Pancreas (tissue), 10 donors: ENCODE measurements at regions not wholly inside any gene's neighbourhood (a gene's known extent, or its start where the extent isn't known, plus 50 kb on each side); places are given as distances from the start of the nearest gene placed in this dataset.

Source experiments
- ATAC-seq, 4 donors: fragments of 200-7000 bp; cut with Tn5 transposase; one replicate each; pipeline versions ENCODE4 v1.8.0 to v1.9.1; 2020; ENCODE audit warnings: mild to moderate bottlenecking in 4 of 4, moderate library complexity in 4 of 4
- DNase-seq, 6 donors: peaks; one replicate each; pipeline ENCODE4 v3.0.0-alpha.2; 2020
- FAIRE-seq: peaks from 2 replicates; lab custom pipeline; 2012; peaks lifted over from hg19 to GRCh38; lab: Jason Lieb, UNC
- H3K27ac ChIP-seq, 4 donors: fragments of 200-600 bp; sonication (generic); 1 replicate in 3 of 4; 2 replicates in 1 of 4; pipeline versions ENCODE4 v1.5.0 to v1.8.0; 2020
- H3K27me3 ChIP-seq, 4 donors: fragments of 200-600 bp; one replicate each; pipeline ENCODE4 v1.8.0; 2021
- H3K36me3 ChIP-seq, 3 donors: fragments of 200-600 bp; sonication (generic) in 1 of 3; one replicate each; pipeline versions ENCODE4 v1.5.0 to v1.8.0; 2020 to 2021
- H3K4me1 ChIP-seq, 3 donors: fragments of 200-600 bp; one replicate each; pipeline ENCODE4 v1.8.0; 2021
- H3K4me3 ChIP-seq, 4 donors: fragments of 200-600 bp; sonication (generic) in 2 of 4; one replicate each; pipeline versions ENCODE4 v1.5.0 to v1.8.0; 2020 to 2021
- H3K9me3 ChIP-seq, 4 donors: fragments of 200-600 bp; one replicate each; pipeline ENCODE4 v1.8.0; 2021
- WGBS, 2 donors: extraction: QIAGEN DNeasy Blood & Tissue Kit; methylation state at CpG; one replicate each; pipeline ENCODE4 v1.1.7; 2013; 5-methylcytosine and 5-hydroxymethylcytosine counted together
- intact Hi-C, 3 donors: fragments of 100-400 bp; cut with DNase I; formaldehyde crosslinking; loops; one replicate each; pipeline versions ENCODE4 v1.11.1 to v1.14.2; 2022
- TF ChIP-seq, protein P1 (sequence below), 4 donors: fragments of 200-600 bp; sonication (generic) in 3 of 4; IDR thresholded peaks; one replicate each; pipeline versions ENCODE4 v1.5.0 to v1.8.0; 2021; ENCODE audit warnings: antibody characterized with exemption in 4 of 4
- donor health status: healthy with polysubstance abuse.
- donor health status: DM: no; HTN: no; CAD: no; lungs with moderate emphysema.
- donor health status: DM: no; HTN: no; CAD: no.
- donor health status: control.
- donor health status: control.
- donor health status: Bipolar disorder and iron deficiency.
- donor health status: DM: yes; HTN: yes; CAD: no.
- donor health status: DM: no; HTN: no; CAD: no.
- donor health status: DM: no; HTN: no; CAD: no.
- donor health status: DM: yes; HTN: yes; CAD: no.

GRCh38 chr22:25382762-25383161 is 163.3 kb downstream of the CRYBB2 start:
- no peak for FAIRE-seq
- 77 to 80% methylated on average over 7 of the region's 7 CpGs for WGBS, 2 donors

GRCh38 chr22:25383278-25383820 is 163.9 kb downstream of the CRYBB2 start:
- Histone ChIP-seq H3K27me3 (no peaks in the 10 kb centered on the region), H3K36me3 (peaks cover 0 to 5% (median 0%) of the 10 kb centered on the region in 3 donors), H3K4me1 (no peaks in the 10 kb centered on the region), H3K27ac (no peak overlapping the region), H3K9me3 (no peaks in the 10 kb centered on the region), H3K4me3 (no peak overlapping the region)
- peak in 1 of 4 donors; percentile 19 for ATAC-seq
- no peak for FAIRE-seq
- WGBS, 2 donors: 82 to 84% methylated on average over 15 of the region's 15 CpGs
- TF ChIP-seq, protein P1, sequence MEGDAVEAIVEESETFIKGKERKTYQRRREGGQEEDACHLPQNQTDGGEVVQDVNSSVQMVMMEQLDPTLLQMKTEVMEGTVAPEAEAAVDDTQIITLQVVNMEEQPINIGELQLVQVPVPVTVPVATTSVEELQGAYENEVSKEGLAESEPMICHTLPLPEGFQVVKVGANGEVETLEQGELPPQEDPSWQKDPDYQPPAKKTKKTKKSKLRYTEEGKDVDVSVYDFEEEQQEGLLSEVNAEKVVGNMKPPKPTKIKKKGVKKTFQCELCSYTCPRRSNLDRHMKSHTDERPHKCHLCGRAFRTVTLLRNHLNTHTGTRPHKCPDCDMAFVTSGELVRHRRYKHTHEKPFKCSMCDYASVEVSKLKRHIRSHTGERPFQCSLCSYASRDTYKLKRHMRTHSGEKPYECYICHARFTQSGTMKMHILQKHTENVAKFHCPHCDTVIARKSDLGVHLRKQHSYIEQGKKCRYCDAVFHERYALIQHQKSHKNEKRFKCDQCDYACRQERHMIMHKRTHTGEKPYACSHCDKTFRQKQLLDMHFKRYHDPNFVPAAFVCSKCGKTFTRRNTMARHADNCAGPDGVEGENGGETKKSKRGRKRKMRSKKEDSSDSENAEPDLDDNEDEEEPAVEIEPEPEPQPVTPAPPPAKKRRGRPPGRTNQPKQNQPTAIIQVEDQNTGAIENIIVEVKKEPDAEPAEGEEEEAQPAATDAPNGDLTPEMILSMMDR (IDR thresholded peaks at IDR 0.05): no peak
- no peak for DNase-seq
- intact Hi-C loops: no loop called here

More at GRCh38 chr22:25382762-25383161, 163.3 kb downstream of the CRYBB2 start:
- H3K4me3 ChIP-seq: no peak overlapping the region
- no peak for DNase-seq
- no peak overlapping the region for H3K27ac ChIP-seq
- TF ChIP-seq, protein P1 (IDR thresholded peaks at IDR 0.05): no peak
- H3K9me3 ChIP-seq: no peaks in the 10 kb centered on the region
- intact Hi-C loops: no loop called here
- no peaks in the 10 kb centered on the region for H3K4me1 ChIP-seq
- peak in 2 of 4 donors; percentile 36 to 57 for ATAC-seq
- peaks cover 0 to 5% (median 0%) of the 10 kb centered on the region in 3 donors for H3K36me3 ChIP-seq
- H3K27me3 ChIP-seq: no peaks in the 10 kb centered on the region

DNA sequence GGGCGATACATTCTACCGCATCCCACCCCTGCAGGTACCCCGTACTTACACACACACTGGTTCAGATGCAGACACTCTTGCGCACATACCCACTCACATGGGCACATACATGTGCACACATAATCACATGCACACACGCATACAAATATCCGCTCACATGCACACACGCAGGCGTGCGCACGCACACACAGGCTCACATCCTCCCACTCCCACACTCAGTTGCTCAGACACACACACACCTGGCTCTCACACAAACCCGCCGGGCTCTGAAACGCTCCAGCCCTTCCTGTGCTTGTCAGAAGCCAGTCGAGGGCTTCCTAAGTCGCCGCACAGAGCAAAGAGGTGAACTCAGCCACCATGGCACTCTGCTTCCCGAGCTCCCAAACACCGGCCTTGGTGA is 164.5 kb downstream of the CRYBB2 start:
- no peak overlapping the region for H3K27ac ChIP-seq
- peaks cover 0 to 5% (median 0%) of the 10 kb centered on the region in 3 donors for H3K36me3 ChIP-seq
- ATAC-seq (peak in 1 of 4 donors; percentile 6), DNase-seq (no peak), FAIRE-seq (no peak)
- TF ChIP-seq, protein P1 (IDR thresholded peaks at IDR 0.05): no peak
- intact Hi-C loops: no loop called here
- H3K4me1 ChIP-seq: no peaks in the 10 kb centered on the region
- no peaks in the 10 kb centered on the region for H3K9me3 ChIP-seq
- H3K4me3 ChIP-seq: no peak overlapping the region
- 87 to 90% methylated on average over 18 of the region's 18 CpGs for WGBS, 2 donors
- no peaks in the 10 kb centered on the region for H3K27me3 ChIP-seq

GRCh38 chr22:25386538-25386884 is 167.1 kb downstream of the CRYBB2 start:
- Histone ChIP-seq H3K4me3 (no peak overlapping the region), H3K4me1 (peaks cover 0 to 4% (median 0%) of the 10 kb centered on the region in 3 donors), H3K27me3 (no peaks in the 10 kb centered on the region), H3K9me3 (no peaks in the 10 kb centered on the region), H3K36me3 (no peaks in the 10 kb centered on the region), H3K27ac (no peak overlapping the region)
- 93 to 94% methylated on average over 9 of the region's 9 CpGs for WGBS, 2 donors
- no peak for ATAC-seq
- intact Hi-C loops: no loop called here
- no peak for DNase-seq
- TF ChIP-seq, protein P1 (IDR thresholded peaks at IDR 0.05): no peak
- FAIRE-seq: no peak

DNA sequence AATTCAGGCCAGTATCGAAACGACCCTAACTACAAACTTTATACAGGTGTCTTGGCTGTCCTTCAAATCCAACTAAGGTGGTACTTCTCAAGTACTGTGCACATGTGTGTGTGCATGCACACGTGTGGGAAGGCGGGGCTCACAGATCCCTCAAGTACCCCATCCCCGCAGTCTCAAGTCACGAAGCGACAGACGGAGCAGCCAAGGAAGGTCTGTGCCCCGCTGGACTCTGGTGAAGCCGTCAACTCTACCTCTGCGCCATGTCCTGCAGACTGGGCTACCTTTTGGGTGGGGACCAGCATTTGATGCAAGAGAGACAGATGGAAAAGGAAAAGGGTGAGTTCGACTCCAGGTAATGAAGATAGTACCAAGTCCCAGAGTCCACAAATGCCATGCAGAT is 169.0 kb downstream of the CRYBB2 start:
- no peak for FAIRE-seq
- no peaks in the 10 kb centered on the region for H3K27me3 ChIP-seq
- no peak for ATAC-seq
- TF ChIP-seq, protein P1 (IDR thresholded peaks at IDR 0.05): no peak
- H3K9me3 ChIP-seq: no peaks in the 10 kb centered on the region
- H3K36me3 ChIP-seq: no peaks in the 10 kb centered on the region
- peaks cover 0 to 4% (median 0%) of the 10 kb centered on the region in 3 donors for H3K4me1 ChIP-seq
- no peak for DNase-seq
- H3K27ac ChIP-seq: no peak overlapping the region
- intact Hi-C loops: no loop called here
- no peak overlapping the region for H3K4me3 ChIP-seq
- WGBS, 2 donors: 90 to 93% methylated on average over 12 of the region's 12 CpGs
